HEK293 (cell line): ENCODE measurements at regions not wholly inside any gene's neighbourhood (a gene's known extent, or its start where the extent isn't known, plus 50 kb on each side); places are given as distances from the start of the nearest gene placed in this dataset.

ENCODE experiments used
- CTCF ChIA-PET: fragments of 350-600 bp; formaldehyde crosslinking; extraction: SDS; loops from one replicate; lab custom pipeline; 2021; ENCODE audit warnings: antibody characterized with exemption; lab: Yijun Ruan, JAX
- POLR2A ChIA-PET: fragments of 300-600 bp; formaldehyde crosslinking; extraction: SDS; loops from one replicate; lab custom pipeline; 2020; ENCODE audit warnings: antibody characterized with exemption, inconsistent platforms; lab: Yijun Ruan, JAX
- H3K27ac ChIP-seq: fragments of 200-500 bp; sonication (Bioruptor generic); 2 replicates; pipeline ENCODE4 v1.5.1; 2014; ENCODE audit warnings: low read depth, low read length, control low read depth, inconsistent platforms; ENCODE audit errors: extremely low read depth
- H3K36me3 ChIP-seq, 2 experiments: fragments of 200-500 bp in 1 of 2; sonication (Bioruptor generic) in 1 of 2; 1 replicate in 1 of 2; 2 replicates in 1 of 2; pipeline ENCODE4 v1.5.1; 2014 to 2017; ENCODE audit warnings: inconsistent platforms in 2 of 2, low read length in 2 of 2; ENCODE audit not compliant: control insufficient read depth in 2 of 2, insufficient read depth in 1 of 2
- H3K4me1 ChIP-seq: fragments of 200-500 bp; sonication (Bioruptor generic); 2 replicates; pipeline ENCODE4 v1.5.1; 2014; ENCODE audit warnings: mild to moderate bottlenecking, low read length, inconsistent platforms; ENCODE audit not compliant: control insufficient read depth, insufficient read depth
- H3K4me3 ChIP-seq: 2 replicates; pipeline ENCODE4 v1.5.1; 2011; ENCODE audit warnings: low read depth, mild to moderate bottlenecking, control low read depth, low read length, moderate library complexity
- H3K9me3 ChIP-seq: fragments of 200-500 bp; sonication (Bioruptor generic); 2 replicates; pipeline ENCODE4 v1.5.1; 2014; ENCODE audit warnings: low read depth, low read length, inconsistent platforms; ENCODE audit not compliant: control insufficient read depth, insufficient read depth
- GLI4 ChIP-seq: fragments of 450-650 bp; formaldehyde crosslinking; IDR thresholded peaks from 2 replicates; pipeline ENCODE4 v1.5.1; 2016; ENCODE audit warnings: missing biosample characterization, missing genetic modification characterization
- INSM2 ChIP-seq: fragments of 450-650 bp; formaldehyde crosslinking; IDR thresholded peaks from 2 replicates; pipeline ENCODE4 v1.5.1; 2016; ENCODE audit warnings: missing biosample characterization, missing genetic modification characterization
- KLF10 ChIP-seq: fragments of 450-650 bp; IDR thresholded peaks from 2 replicates; pipeline ENCODE4 v1.5.1; 2018; ENCODE audit warnings: missing biosample characterization, mild to moderate bottlenecking, missing genetic modification characterization
- SP3 ChIP-seq: fragments of 450-650 bp; formaldehyde crosslinking; IDR thresholded peaks from 2 replicates; pipeline ENCODE4 v1.5.1; 2016; ENCODE audit warnings: missing biosample characterization, missing genetic modification characterization
- ZFP37 ChIP-seq: fragments of 450-650 bp; formaldehyde crosslinking; IDR thresholded peaks from 2 replicates; pipeline ENCODE4 v1.5.1; 2016; ENCODE audit warnings: missing biosample characterization, missing genetic modification characterization
- ZNF112 ChIP-seq: fragments of 450-650 bp; formaldehyde crosslinking; IDR thresholded peaks from 2 replicates; pipeline ENCODE4 v1.5.0; 2017; ENCODE audit warnings: missing biosample characterization, missing genetic modification characterization
- ZNF155 ChIP-seq: fragments of 450-650 bp; formaldehyde crosslinking; IDR thresholded peaks from 2 replicates; pipeline ENCODE4 v1.5.1; 2016; ENCODE audit warnings: missing biosample characterization, missing genetic modification characterization
- ZNF2 ChIP-seq: fragments of 450-650 bp; formaldehyde crosslinking; IDR thresholded peaks from 2 replicates; pipeline ENCODE4 v1.5.1; 2016; ENCODE audit warnings: missing biosample characterization, missing genetic modification characterization
- ZNF248 ChIP-seq: fragments of 450-650 bp; formaldehyde crosslinking; IDR thresholded peaks from 2 replicates; pipeline ENCODE4 v1.5.1; 2017; ENCODE audit warnings: missing biosample characterization, missing genetic modification characterization
- ZNF274 ChIP-seq, 2 experiments: fragments of 200-500 bp in 1 of 2; fragments of 450-650 bp in 1 of 2; sonication (Bioruptor generic) in 1 of 2; formaldehyde crosslinking in 1 of 2; IDR thresholded peaks; 2 replicates each; pipeline versions ENCODE4 v1.5.1 to v1.6.1; 2014 to 2016; ENCODE audit warnings: borderline replicate concordance in 1 of 2, inconsistent platforms in 1 of 2, low read length in 1 of 2, missing biosample characterization in 1 of 2, missing genetic modification characterization in 1 of 2
- ZNF423 ChIP-seq: fragments of 450-650 bp; formaldehyde crosslinking; IDR thresholded peaks from 2 replicates; pipeline ENCODE4 v1.5.1; 2016; ENCODE audit warnings: missing biosample characterization, missing genetic modification characterization
- ZNF449 ChIP-seq: fragments of 450-650 bp; formaldehyde crosslinking; IDR thresholded peaks from 2 replicates; pipeline ENCODE4 v1.5.1; 2017; ENCODE audit warnings: missing biosample characterization, mild to moderate bottlenecking, missing genetic modification characterization, moderate library complexity
- ZNF623 ChIP-seq: fragments of 450-650 bp; formaldehyde crosslinking; IDR thresholded peaks from 2 replicates; pipeline ENCODE4 v1.5.1; 2016; ENCODE audit warnings: missing biosample characterization, missing genetic modification characterization
- ZNF677 ChIP-seq: fragments of 450-650 bp; IDR thresholded peaks from 2 replicates; pipeline ENCODE4 v1.5.0; 2018; ENCODE audit warnings: missing biosample characterization, mild to moderate bottlenecking, missing genetic modification characterization, moderate library complexity
- ZNF768 ChIP-seq: fragments of 450-650 bp; formaldehyde crosslinking; IDR thresholded peaks from 2 replicates; pipeline ENCODE4 v1.5.1; 2018; ENCODE audit warnings: missing biosample characterization, mild to moderate bottlenecking, missing genetic modification characterization
- ZNF843 ChIP-seq: fragments of 450-650 bp; formaldehyde crosslinking; IDR thresholded peaks from 2 replicates; pipeline ENCODE4 v1.5.1; 2016; ENCODE audit warnings: missing biosample characterization, missing genetic modification characterization
- TF ChIP-seq, protein P1 (sequence below): fragments of 450-650 bp; formaldehyde crosslinking; IDR thresholded peaks from 2 replicates; pipeline ENCODE4 v1.5.1; 2016; ENCODE audit warnings: missing biosample characterization, missing genetic modification characterization

DNA sequence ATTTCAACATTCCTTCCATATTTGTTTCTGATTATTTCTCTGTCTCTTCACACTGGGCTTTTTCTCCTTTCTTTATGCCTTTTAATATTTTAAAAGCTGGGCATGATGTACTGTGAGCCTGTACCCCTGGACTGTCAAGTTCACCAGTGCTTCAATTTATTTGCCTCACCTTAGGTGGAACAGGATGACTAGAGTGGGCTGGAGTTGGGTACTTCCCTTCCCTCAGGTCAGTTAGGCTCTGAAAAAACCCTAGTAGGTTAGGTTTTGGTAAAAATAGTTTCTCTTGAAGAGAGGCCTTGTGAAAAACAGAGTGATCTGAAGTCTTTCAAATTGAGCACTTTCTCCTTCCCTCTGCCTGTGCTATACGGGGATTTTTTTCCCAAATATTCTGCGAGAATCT, 163.0 kb upstream of the LYPLAL1 start:
- no peaks in the 10 kb centered on the region for H3K4me1 ChIP-seq
- TF ChIP-seq ZNF248 (no peak), ZNF843 (tag by site-specific recombination) (no peak), GLI4 (tag by site-specific recombination) (no peak), ZNF449 (tag by site-specific recombination) (no peak), ZNF155 (no peak), KLF10 (tag by site-specific recombination) (no peak), INSM2 (tag by site-specific recombination) (no peak), ZNF423 (tag by site-specific recombination) (no peak)
- H3K9me3 ChIP-seq: no peaks in the 10 kb centered on the region
- no peak overlapping the region for H3K27ac ChIP-seq
- CTCF ChIA-PET: no interaction called here
- POLR2A ChIA-PET: no interaction called here
- no peak overlapping the region for H3K4me3 ChIP-seq
- H3K36me3 ChIP-seq: no peaks in the 10 kb centered on the region

GRCh38 chr1:219020386-219020785, 153.3 kb upstream of the LYPLAL1 start:
- Histone ChIP-seq H3K36me3 (no peaks in the 10 kb centered on the region), H3K4me1 (no peaks in the 10 kb centered on the region), H3K9me3 (no peaks in the 10 kb centered on the region), H3K4me3 (no peak overlapping the region), H3K27ac (no peak overlapping the region)
- TF ChIP-seq ZNF274 (IDR thresholded peaks at IDR 0.05; ENCODE audit: low read length) (no peak), ZNF274 (tag by site-specific recombination; IDR thresholded peaks at IDR 0.05; ENCODE audit: borderline replicate concordance) (no peak), ZNF112 (tag by site-specific recombination) (no peak), ZFP37 (no peak), ZNF449 (tag by site-specific recombination) (no peak), ZNF2 (tag by site-specific recombination) (no peak), SP3 (tag by site-specific recombination) (no peak), ZNF677 (tag by site-specific recombination) (no peak), ZNF623 (tag by site-specific recombination) (no peak), ZNF768 (tag by site-specific recombination) (no peak)
- TF ChIP-seq, protein P1, sequence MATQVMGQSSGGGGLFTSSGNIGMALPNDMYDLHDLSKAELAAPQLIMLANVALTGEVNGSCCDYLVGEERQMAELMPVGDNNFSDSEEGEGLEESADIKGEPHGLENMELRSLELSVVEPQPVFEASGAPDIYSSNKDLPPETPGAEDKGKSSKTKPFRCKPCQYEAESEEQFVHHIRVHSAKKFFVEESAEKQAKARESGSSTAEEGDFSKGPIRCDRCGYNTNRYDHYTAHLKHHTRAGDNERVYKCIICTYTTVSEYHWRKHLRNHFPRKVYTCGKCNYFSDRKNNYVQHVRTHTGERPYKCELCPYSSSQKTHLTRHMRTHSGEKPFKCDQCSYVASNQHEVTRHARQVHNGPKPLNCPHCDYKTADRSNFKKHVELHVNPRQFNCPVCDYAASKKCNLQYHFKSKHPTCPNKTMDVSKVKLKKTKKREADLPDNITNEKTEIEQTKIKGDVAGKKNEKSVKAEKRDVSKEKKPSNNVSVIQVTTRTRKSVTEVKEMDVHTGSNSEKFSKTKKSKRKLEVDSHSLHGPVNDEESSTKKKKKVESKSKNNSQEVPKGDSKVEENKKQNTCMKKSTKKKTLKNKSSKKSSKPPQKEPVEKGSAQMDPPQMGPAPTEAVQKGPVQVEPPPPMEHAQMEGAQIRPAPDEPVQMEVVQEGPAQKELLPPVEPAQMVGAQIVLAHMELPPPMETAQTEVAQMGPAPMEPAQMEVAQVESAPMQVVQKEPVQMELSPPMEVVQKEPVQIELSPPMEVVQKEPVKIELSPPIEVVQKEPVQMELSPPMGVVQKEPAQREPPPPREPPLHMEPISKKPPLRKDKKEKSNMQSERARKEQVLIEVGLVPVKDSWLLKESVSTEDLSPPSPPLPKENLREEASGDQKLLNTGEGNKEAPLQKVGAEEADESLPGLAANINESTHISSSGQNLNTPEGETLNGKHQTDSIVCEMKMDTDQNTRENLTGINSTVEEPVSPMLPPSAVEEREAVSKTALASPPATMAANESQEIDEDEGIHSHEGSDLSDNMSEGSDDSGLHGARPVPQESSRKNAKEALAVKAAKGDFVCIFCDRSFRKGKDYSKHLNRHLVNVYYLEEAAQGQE (tag by site-specific recombination): no peak
- ChIA-PET POLR2A (interaction anchor here (0.6 kb wide), 2 partner anchors 242 to 672 kb away, joined by 3 to 5 read pairs; no protein-coding TSS in a partner anchor), CTCF (interaction anchor here (0.9 kb wide), 1 partner anchor 760 kb away, joined by 3 read pairs; no protein-coding TSS in a partner anchor)
